Loucy (cell line): ENCODE measurements at regions not wholly inside any gene's neighbourhood (a gene's known extent, or its start where the extent isn't known, plus 50 kb on each side); places are given as distances from the start of the nearest gene placed in this dataset.

ENCODE experiments used
- H2AFZ ChIP-seq: fragments of 200-600 bp; sonication (generic); 2 replicates; pipeline ENCODE4 v1.6.0; 2016; ENCODE audit warnings: antibody characterized with exemption, mild to moderate bottlenecking, low read length, moderate library complexity
- H3F3A ChIP-seq: fragments of 200-600 bp; 2 replicates; pipeline ENCODE4 v1.6.0; 2016; ENCODE audit warnings: antibody characterized with exemption, low read depth, mild to moderate bottlenecking
- H3K27me3 ChIP-seq: fragments of 200-600 bp; sonication (generic); 2 replicates; pipeline ENCODE4 v1.6.1; 2014; ENCODE audit warnings: low read length, mild to moderate bottlenecking; ENCODE audit not compliant: insufficient read depth, poor library complexity, severe bottlenecking
- H3K36me3 ChIP-seq: fragments of 200-600 bp; sonication (generic); 2 replicates; pipeline ENCODE4 v1.6.1; 2016; ENCODE audit warnings: low read length; ENCODE audit not compliant: insufficient read depth
- H3K4me1 ChIP-seq: fragments of 200-600 bp; sonication (generic); 2 replicates; pipeline ENCODE4 v1.5.1; 2014; ENCODE audit warnings: low read length, mild to moderate bottlenecking; ENCODE audit not compliant: insufficient read depth, poor library complexity, severe bottlenecking
- H3K4me2 ChIP-seq: fragments of 200-600 bp; sonication (generic); 2 replicates; pipeline ENCODE4 v1.6.0; 2014; ENCODE audit warnings: antibody characterized with exemption, low read length, low read depth, mild to moderate bottlenecking; ENCODE audit not compliant: poor library complexity, severe bottlenecking
- H3K4me3 ChIP-seq: fragments of 200-600 bp; sonication (generic); 2 replicates; pipeline ENCODE4 v1.5.1; 2014; ENCODE audit warnings: low read length, mild to moderate bottlenecking, mixed read lengths; ENCODE audit not compliant: poor library complexity, severe bottlenecking
- H3K79me2 ChIP-seq: fragments of 200-600 bp; sonication (generic); 2 replicates; pipeline ENCODE4 v1.6.1; 2014; ENCODE audit warnings: low read length; ENCODE audit not compliant: insufficient read depth
- H3K9ac ChIP-seq: fragments of 200-600 bp; sonication (generic); 2 replicates; pipeline ENCODE4 v1.6.0; 2014; ENCODE audit warnings: mild to moderate bottlenecking, low read depth, low read length, moderate library complexity; ENCODE audit not compliant: poor library complexity, severe bottlenecking
- H3K9me2 ChIP-seq: fragments of 200-600 bp; sonication (generic); replicated peaks from 2 replicates; pipeline ENCODE4 v1.6.1; 2016; ENCODE audit warnings: low read depth, low read length, mixed read lengths
- H3K9me3 ChIP-seq: fragments of 200-600 bp; sonication (generic); 2 replicates; pipeline ENCODE4 v1.6.1; 2014; ENCODE audit warnings: mild to moderate bottlenecking, antibody characterized with exemption, low read length, low read depth; ENCODE audit not compliant: insufficient read depth
- H4K20me1 ChIP-seq: fragments of 200-600 bp; sonication (generic); 2 replicates; pipeline ENCODE4 v1.6.0; 2014; ENCODE audit warnings: antibody characterized with exemption, low read length, mild to moderate bottlenecking; ENCODE audit not compliant: insufficient read depth, poor library complexity, severe bottlenecking
- CTCF ChIP-seq: fragments of 200-600 bp; sonication (generic); conservative IDR thresholded peaks from 2 replicates; pipeline ENCODE4 v1.5.1; 2014; ENCODE audit warnings: mild to moderate bottlenecking, antibody characterized with exemption, low read length
- EZH2phosphoT487 ChIP-seq: fragments of 200-600 bp; IDR thresholded peaks from 2 replicates; pipeline ENCODE4 v1.6.1; 2018; ENCODE audit warnings: antibody characterized with exemption, mild to moderate bottlenecking, moderate library complexity, borderline replicate concordance

GRCh38 chr13:86584301-86584700, 785.1 kb upstream of the SLITRK6 start:
- no peaks in the 10 kb centered on the region for H3K27me3 ChIP-seq
- no peaks in the 10 kb centered on the region for H3F3A ChIP-seq
- no peaks in the 10 kb centered on the region for H3K4me1 ChIP-seq
- H4K20me1 ChIP-seq: no peaks in the 10 kb centered on the region
- H3K4me3 ChIP-seq: no peak overlapping the region
- no peak overlapping the region for H3K4me2 ChIP-seq
- TF ChIP-seq EZH2phosphoT487 (no peak), CTCF (no peak)
- H2AFZ ChIP-seq: no peak overlapping the region
- no peaks in the 10 kb centered on the region for H3K9me3 ChIP-seq
- H3K9ac ChIP-seq: no peak overlapping the region
- H3K79me2 ChIP-seq: no peaks in the 10 kb centered on the region
- H3K9me2 ChIP-seq: no peaks in the 10 kb centered on the region
- no peaks in the 10 kb centered on the region for H3K36me3 ChIP-seq

DNA sequence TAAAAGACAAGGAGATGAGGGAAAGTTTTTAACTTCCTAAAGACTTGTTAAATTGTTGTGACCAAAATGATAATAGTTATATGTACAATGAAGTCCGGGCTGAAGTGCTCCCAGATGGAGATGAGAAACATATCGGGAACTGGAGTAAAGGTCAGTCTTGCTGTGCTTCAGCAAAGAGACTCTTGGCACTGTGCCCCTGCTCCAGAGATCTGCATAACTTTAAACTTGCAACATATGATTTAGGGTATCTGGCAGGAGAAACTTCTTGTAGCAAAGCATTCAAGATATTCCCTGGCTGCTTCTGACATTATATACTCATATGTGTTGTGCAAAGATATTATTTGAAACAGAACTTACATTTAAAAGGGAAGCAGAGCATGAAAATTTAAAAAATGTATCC, 786.6 kb upstream of the SLITRK6 start:
- Histone ChIP-seq H3K27me3 (no peaks in the 10 kb centered on the region), H3K4me3 (no peak overlapping the region), H3K4me1 (no peaks in the 10 kb centered on the region), H3K36me3 (no peaks in the 10 kb centered on the region), H2AFZ (no peak overlapping the region), H4K20me1 (no peaks in the 10 kb centered on the region), H3K4me2 (no peak overlapping the region), H3K9ac (no peak overlapping the region), H3K9me2 (no peaks in the 10 kb centered on the region), H3F3A (no peaks in the 10 kb centered on the region), H3K79me2 (no peaks in the 10 kb centered on the region), H3K9me3 (no peaks in the 10 kb centered on the region)
- TF ChIP-seq EZH2phosphoT487: no peak
- TF ChIP-seq CTCF: no peak

GRCh38 chr13:86591862-86592261, 792.6 kb upstream of the SLITRK6 start:
- no peak overlapping the region for H3K9ac ChIP-seq
- no peaks in the 10 kb centered on the region for H3K9me3 ChIP-seq
- H4K20me1 ChIP-seq: no peaks in the 10 kb centered on the region
- no peaks in the 10 kb centered on the region for H3F3A ChIP-seq
- no peaks in the 10 kb centered on the region for H3K36me3 ChIP-seq
- no peak overlapping the region for H3K4me2 ChIP-seq
- H3K9me2 ChIP-seq: no peaks in the 10 kb centered on the region
- TF ChIP-seq CTCF (no peak), EZH2phosphoT487 (no peak)
- H3K27me3 ChIP-seq: no peaks in the 10 kb centered on the region
- no peaks in the 10 kb centered on the region for H3K79me2 ChIP-seq
- H3K4me3 ChIP-seq: no peak overlapping the region
- no peak overlapping the region for H2AFZ ChIP-seq
- H3K4me1 ChIP-seq: no peaks in the 10 kb centered on the region
